Stimulated activated CD4-positive, alpha-beta T cell treated with anti-CD3 and anti-CD28 coated beads, Interleukin-2, amount 100 ng/mL, for 48 hours (primary cell): ENCODE measurements at regions not wholly inside any gene's neighbourhood (a gene's known extent, or its start where the extent isn't known, plus 50 kb on each side); places are given as distances from the start of the nearest gene placed in this dataset.

Source experiments
- DNase-seq, 2 donors: peaks; one replicate each; pipeline ENCODE4 v3.0.0-alpha.2; 2020

- DNase-seq: no peak
Observed at GRCh38 chr4:77538144-77538543, 67.5 kb upstream of the CXCL13 start.

GRCh38 chr4:77538574-77539157 is 67.0 kb upstream of the CXCL13 start:
- peak in 1 of 2 donors; percentile 3 for DNase-seq
